Bronchial epithelial cell (primary cell): ENCODE measurements at regions not wholly inside any gene's neighbourhood (a gene's known extent, or its start where the extent isn't known, plus 50 kb on each side); places are given as distances from the start of the nearest gene placed in this dataset.
"Not testable (repeated sequence)": the region's sequence is repeated elsewhere in the genome, so short reads cannot be mapped to it uniquely, and the experiment has no call there.

Source experiments
- DNase-seq: peaks from one replicate; pipeline ENCODE4 v3.0.0-alpha.2; 2010; ENCODE audit warnings: low read depth
- FAIRE-seq: peaks from 2 replicates; lab custom pipeline; 2011; peaks lifted over from hg19 to GRCh38; lab: Jason Lieb, UNC
- H3K27me3 ChIP-seq: 2 replicates; pipeline ENCODE4 v1.5.1; 2011; ENCODE audit warnings: low read length; ENCODE audit not compliant: control insufficient read depth, insufficient read depth
- H3K36me3 ChIP-seq: 2 replicates; pipeline ENCODE4 v1.5.1; 2011; ENCODE audit warnings: low read length; ENCODE audit not compliant: control insufficient read depth, insufficient read depth
- H3K4me3 ChIP-seq: 2 replicates; pipeline ENCODE4 v1.5.1; 2011; ENCODE audit warnings: mild to moderate bottlenecking, low read depth, low read length, control low read depth
- TF ChIP-seq, protein P1 (sequence below): IDR thresholded peaks from 2 replicates; pipeline ENCODE4 v1.5.1; 2011; ENCODE audit warnings: mild to moderate bottlenecking, moderate library complexity, low read length, control low read depth, inconsistent platforms; ENCODE audit not compliant: insufficient read depth, severe bottlenecking

DNA sequence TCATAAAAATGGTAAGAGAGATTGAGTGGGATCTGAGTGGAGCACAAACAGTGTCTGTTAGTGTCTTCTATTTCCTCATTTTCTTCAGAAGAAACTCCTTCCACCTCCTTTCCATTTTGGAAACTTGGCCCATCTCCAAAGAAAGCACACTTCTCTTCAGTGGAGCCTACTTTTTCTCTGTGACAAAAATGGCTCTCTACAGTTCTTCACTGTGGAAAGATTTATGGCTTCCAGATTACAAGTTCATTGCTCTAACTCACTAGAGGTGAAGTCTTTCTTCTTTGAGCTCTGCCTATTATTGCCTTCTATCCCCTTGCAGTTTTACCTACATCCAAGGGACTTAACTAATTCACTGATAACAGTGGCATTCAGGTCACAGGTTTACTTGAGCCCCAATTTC is 325.8 kb downstream of the ANTXR2 start:
- FAIRE-seq (no peak), DNase-seq (no peak)
- no peaks in the 10 kb centered on the region for H3K27me3 ChIP-seq
- no peaks in the 10 kb centered on the region for H3K36me3 ChIP-seq
- H3K4me3 ChIP-seq = no peak overlapping the region
- TF ChIP-seq, protein P1, sequence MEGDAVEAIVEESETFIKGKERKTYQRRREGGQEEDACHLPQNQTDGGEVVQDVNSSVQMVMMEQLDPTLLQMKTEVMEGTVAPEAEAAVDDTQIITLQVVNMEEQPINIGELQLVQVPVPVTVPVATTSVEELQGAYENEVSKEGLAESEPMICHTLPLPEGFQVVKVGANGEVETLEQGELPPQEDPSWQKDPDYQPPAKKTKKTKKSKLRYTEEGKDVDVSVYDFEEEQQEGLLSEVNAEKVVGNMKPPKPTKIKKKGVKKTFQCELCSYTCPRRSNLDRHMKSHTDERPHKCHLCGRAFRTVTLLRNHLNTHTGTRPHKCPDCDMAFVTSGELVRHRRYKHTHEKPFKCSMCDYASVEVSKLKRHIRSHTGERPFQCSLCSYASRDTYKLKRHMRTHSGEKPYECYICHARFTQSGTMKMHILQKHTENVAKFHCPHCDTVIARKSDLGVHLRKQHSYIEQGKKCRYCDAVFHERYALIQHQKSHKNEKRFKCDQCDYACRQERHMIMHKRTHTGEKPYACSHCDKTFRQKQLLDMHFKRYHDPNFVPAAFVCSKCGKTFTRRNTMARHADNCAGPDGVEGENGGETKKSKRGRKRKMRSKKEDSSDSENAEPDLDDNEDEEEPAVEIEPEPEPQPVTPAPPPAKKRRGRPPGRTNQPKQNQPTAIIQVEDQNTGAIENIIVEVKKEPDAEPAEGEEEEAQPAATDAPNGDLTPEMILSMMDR = no peak

DNA sequence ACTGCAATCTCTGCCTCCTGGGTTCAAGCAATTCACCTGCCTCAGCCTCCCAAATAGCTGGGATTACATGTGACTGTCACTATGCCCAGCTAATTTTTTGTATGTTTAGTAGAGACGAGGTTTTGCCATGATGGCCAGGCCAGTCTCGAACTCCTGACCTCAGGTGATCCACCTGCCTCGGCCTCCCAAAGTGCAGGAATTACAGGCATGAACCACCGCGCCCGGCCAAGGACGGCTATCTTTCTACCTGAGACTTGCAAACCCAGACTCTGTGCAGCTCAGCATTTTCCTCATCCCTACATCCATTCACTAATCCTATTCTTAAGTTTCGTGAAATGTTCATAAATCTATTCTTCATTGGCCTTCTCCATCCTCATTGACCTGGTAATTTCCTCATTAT is 330.0 kb downstream of the ANTXR2 start:
- FAIRE-seq (no peak), DNase-seq (no peak)
- H3K36me3 ChIP-seq = no peaks in the 10 kb centered on the region
- no peaks in the 10 kb centered on the region for H3K27me3 ChIP-seq
- no peak overlapping the region for H3K4me3 ChIP-seq
- TF ChIP-seq, protein P1 = no peak

DNA sequence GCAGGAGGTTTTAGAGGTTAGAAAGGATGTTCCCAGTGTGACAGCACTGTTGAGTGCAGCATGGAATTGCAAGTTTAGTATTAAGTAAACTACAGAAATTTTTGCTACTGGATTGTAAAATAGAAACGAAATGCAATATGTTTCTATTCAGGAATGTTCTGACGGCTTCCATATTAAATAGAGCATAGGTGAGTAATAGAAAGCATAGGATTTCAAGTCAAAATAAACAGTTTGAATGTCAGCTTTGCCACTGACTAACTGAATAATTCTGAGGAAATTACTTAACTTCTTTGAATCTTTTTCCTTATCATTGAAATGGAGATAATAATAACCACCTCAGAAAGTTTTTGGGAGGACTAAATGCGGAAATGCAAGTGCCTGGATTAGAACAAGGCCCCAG is 331.9 kb upstream of the GK2 start:
- no peak for FAIRE-seq
- H3K4me3 ChIP-seq = no peak overlapping the region

DNA sequence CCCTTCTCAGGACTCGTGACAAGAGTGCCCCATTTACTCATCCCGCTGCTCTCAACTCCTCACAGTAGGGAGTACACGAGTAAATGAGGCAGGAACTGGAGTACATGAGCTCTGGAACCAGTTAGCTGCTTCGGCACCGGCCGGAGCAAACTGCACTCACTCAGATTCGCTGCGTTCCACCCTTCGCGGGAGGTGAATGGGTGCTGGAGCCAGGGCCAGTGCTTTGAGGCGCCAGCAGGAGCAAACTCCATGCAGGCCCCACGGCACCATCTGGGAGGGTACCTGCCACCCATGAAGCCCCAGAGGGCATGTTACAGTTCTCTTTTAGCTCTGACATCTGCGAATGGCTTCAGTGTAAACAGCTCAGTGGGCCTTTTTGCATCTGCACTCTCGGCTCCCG is 315.5 kb upstream of the GK2 start:
- DNase-seq (no peak), FAIRE-seq (no peak)
- Histone ChIP-seq H3K27me3 (no peaks in the 10 kb centered on the region), H3K4me3 (no peak overlapping the region), H3K36me3 (no peaks in the 10 kb centered on the region)
- TF ChIP-seq, protein P1 = no peak

More for the DNA sequence above, 331.9 kb upstream of the GK2 start:
- TF ChIP-seq, protein P1 = no peak
- Histone ChIP-seq H3K27me3 (no peaks in the 10 kb centered on the region), H3K36me3 (no peaks in the 10 kb centered on the region)
- DNase-seq = no peak

DNA sequence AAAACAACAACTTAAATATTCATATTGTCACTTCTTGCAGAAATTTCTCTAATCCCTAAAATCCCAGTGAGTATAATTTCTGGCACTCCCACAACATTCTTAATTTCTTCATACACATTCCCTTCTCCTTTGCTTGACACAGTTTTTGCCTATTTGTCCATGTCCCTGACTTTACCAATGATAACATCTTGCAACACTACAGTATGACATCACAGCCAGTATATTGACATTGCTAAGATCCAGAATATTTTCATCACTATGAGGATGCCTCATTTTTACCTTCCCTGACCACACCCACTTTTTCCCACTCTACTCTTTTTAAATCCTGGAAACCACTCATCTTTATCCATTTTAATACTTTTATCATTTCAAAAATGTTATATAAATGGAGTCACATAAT is 292.3 kb upstream of the GK2 start:
- TF ChIP-seq, protein P1 = no peak
- Histone ChIP-seq H3K36me3 (no peaks in the 10 kb centered on the region), H3K4me3 (no peak overlapping the region), H3K27me3 (no peaks in the 10 kb centered on the region)
- no peak for FAIRE-seq
- no peak for DNase-seq

GRCh38 chr4:79697444-79697843 is 289.4 kb upstream of the GK2 start:
- no peak for DNase-seq
- TF ChIP-seq, protein P1 = no peak
- Histone ChIP-seq H3K36me3 (no peaks in the 10 kb centered on the region), H3K4me3 (no peak overlapping the region), H3K27me3 (no peaks in the 10 kb centered on the region)
- no peak for FAIRE-seq

DNA sequence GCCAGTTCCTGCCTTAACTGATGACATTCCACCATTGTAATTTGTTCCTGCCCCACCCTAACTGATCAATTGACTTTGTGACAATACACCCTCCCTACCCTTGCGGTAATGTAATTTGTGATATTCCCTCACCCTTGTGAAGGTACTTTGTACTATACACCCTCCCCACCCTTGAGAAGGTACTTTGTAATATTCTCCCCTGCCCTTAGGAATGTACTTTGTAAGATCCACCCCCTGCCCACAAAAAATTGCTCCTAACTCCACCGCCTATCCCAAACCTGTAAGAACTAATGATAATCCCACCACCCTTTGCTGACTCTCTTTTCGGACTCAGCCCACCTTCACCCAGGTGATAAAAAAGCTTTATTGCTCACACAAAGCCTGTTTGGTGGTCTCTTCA is 288.5 kb upstream of the GK2 start:
- H3K36me3 ChIP-seq, FAIRE-seq, H3K27me3 ChIP-seq, H3K4me3 ChIP-seq, DNase-seq: not testable (repeated sequence)
